Pancreas (tissue), 10 donors: ENCODE measurements at regions not wholly inside any gene's neighbourhood (a gene's known extent, or its start where the extent isn't known, plus 50 kb on each side); places are given as distances from the start of the nearest gene placed in this dataset.

Source experiments
- ATAC-seq, 4 donors: fragments of 200-7000 bp; cut with Tn5 transposase; one replicate each; pipeline versions ENCODE4 v1.8.0 to v1.9.1; 2020; ENCODE audit warnings: mild to moderate bottlenecking in 4 of 4, moderate library complexity in 4 of 4
- DNase-seq, 6 donors: peaks; one replicate each; pipeline ENCODE4 v3.0.0-alpha.2; 2020
- FAIRE-seq: peaks from 2 replicates; lab custom pipeline; 2012; peaks lifted over from hg19 to GRCh38; lab: Jason Lieb, UNC
- H3K27ac ChIP-seq, 4 donors: fragments of 200-600 bp; sonication (generic); 1 replicate in 3 of 4; 2 replicates in 1 of 4; pipeline versions ENCODE4 v1.5.0 to v1.8.0; 2020
- H3K27me3 ChIP-seq, 4 donors: fragments of 200-600 bp; one replicate each; pipeline ENCODE4 v1.8.0; 2021
- H3K36me3 ChIP-seq, 3 donors: fragments of 200-600 bp; sonication (generic) in 1 of 3; one replicate each; pipeline versions ENCODE4 v1.5.0 to v1.8.0; 2020 to 2021
- H3K4me1 ChIP-seq, 3 donors: fragments of 200-600 bp; one replicate each; pipeline ENCODE4 v1.8.0; 2021
- H3K4me3 ChIP-seq, 4 donors: fragments of 200-600 bp; sonication (generic) in 2 of 4; one replicate each; pipeline versions ENCODE4 v1.5.0 to v1.8.0; 2020 to 2021
- H3K9me3 ChIP-seq, 4 donors: fragments of 200-600 bp; one replicate each; pipeline ENCODE4 v1.8.0; 2021
- CTCF ChIP-seq, 4 donors: fragments of 200-600 bp; sonication (generic) in 3 of 4; IDR thresholded peaks; one replicate each; pipeline versions ENCODE4 v1.5.0 to v1.8.0; 2021; ENCODE audit warnings: antibody characterized with exemption in 4 of 4
- WGBS, 2 donors: extraction: QIAGEN DNeasy Blood & Tissue Kit; methylation state at CpG; one replicate each; pipeline ENCODE4 v1.1.7; 2013; 5-methylcytosine and 5-hydroxymethylcytosine counted together
- intact Hi-C, 3 donors: fragments of 100-400 bp; cut with DNase I; formaldehyde crosslinking; loops; one replicate each; pipeline versions ENCODE4 v1.11.1 to v1.14.2; 2022
- donor health status: healthy with polysubstance abuse.
- donor health status: DM: no; HTN: no; CAD: no; lungs with moderate emphysema.
- donor health status: DM: no; HTN: no; CAD: no.
- donor health status: control.
- donor health status: control.
- donor health status: Bipolar disorder and iron deficiency.
- donor health status: DM: yes; HTN: yes; CAD: no.
- donor health status: DM: no; HTN: no; CAD: no.
- donor health status: DM: no; HTN: no; CAD: no.
- donor health status: DM: yes; HTN: yes; CAD: no.

GRCh38 chr4:30939069-30939468, 218.9 kb downstream of the PCDH7 start:
- H3K4me3 ChIP-seq, result no peak overlapping the region
- peak; percentile 32 for FAIRE-seq

GRCh38 chr4:30939684-30940083, 219.5 kb downstream of the PCDH7 start:
- intact Hi-C loops, result no loop called here
- FAIRE-seq, result no peak

More at GRCh38 chr4:30939069-30939468, 218.9 kb downstream of the PCDH7 start:
- intact Hi-C loops, result no loop called here
- no peaks in the 10 kb centered on the region for H3K36me3 ChIP-seq
- DNase-seq (no peak), ATAC-seq (no peak)
- TF ChIP-seq CTCF (IDR thresholded peaks at IDR 0.05), result no peak
- H3K9me3 ChIP-seq, result no peaks in the 10 kb centered on the region
- H3K27me3 ChIP-seq, result no peaks in the 10 kb centered on the region
- H3K4me1 ChIP-seq, result no peaks in the 10 kb centered on the region
- no peak overlapping the region for H3K27ac ChIP-seq

GRCh38 chr4:30941641-30942040, 221.5 kb downstream of the PCDH7 start:
- ATAC-seq (no peak), DNase-seq (no peak), FAIRE-seq (no peak)
- no peaks in the 10 kb centered on the region for H3K27me3 ChIP-seq
- TF ChIP-seq CTCF (IDR thresholded peaks at IDR 0.05), result no peak
- no peak overlapping the region for H3K27ac ChIP-seq
- no peaks in the 10 kb centered on the region for H3K4me1 ChIP-seq
- H3K9me3 ChIP-seq, result no peaks in the 10 kb centered on the region
- no peaks in the 10 kb centered on the region for H3K36me3 ChIP-seq
- no peak overlapping the region for H3K4me3 ChIP-seq
- intact Hi-C loops, result no loop called here

More at GRCh38 chr4:30939684-30940083, 219.5 kb downstream of the PCDH7 start:
- no peak for DNase-seq
- H3K4me1 ChIP-seq, result no peaks in the 10 kb centered on the region
- no peaks in the 10 kb centered on the region for H3K9me3 ChIP-seq
- no peak overlapping the region for H3K4me3 ChIP-seq
- H3K27me3 ChIP-seq, result no peaks in the 10 kb centered on the region
- no peak overlapping the region for H3K27ac ChIP-seq
- WGBS, 2 donors, result 49 to 65% methylated on average over 4 of the region's 4 CpGs
- H3K36me3 ChIP-seq, result no peaks in the 10 kb centered on the region
- TF ChIP-seq CTCF (IDR thresholded peaks at IDR 0.05), result no peak
- ATAC-seq, result no peak

GRCh38 chr4:30943356-30943755, 223.2 kb downstream of the PCDH7 start:
- Histone ChIP-seq H3K27ac (no peak overlapping the region), H3K4me3 (no peak overlapping the region), H3K27me3 (no peaks in the 10 kb centered on the region), H3K9me3 (no peaks in the 10 kb centered on the region), H3K36me3 (no peaks in the 10 kb centered on the region), H3K4me1 (no peaks in the 10 kb centered on the region)
- WGBS, 2 donors, result 53 to 56% methylated on average over 2 of the region's 2 CpGs
- no peak for TF ChIP-seq CTCF (IDR thresholded peaks at IDR 0.05)
- DNase-seq (no peak), ATAC-seq (no peak), FAIRE-seq (no peak)
- intact Hi-C loops, result no loop called here

- Histone ChIP-seq H3K36me3 (no peaks in the 10 kb centered on the region), H3K4me3 (no peak overlapping the region), H3K27ac (peak overlapping the region in 2 of 4 donors; percentile 13 to 39), H3K4me1 (no peaks in the 10 kb centered on the region), H3K27me3 (peaks cover 0 to 6% (median 0%) of the 10 kb centered on the region in 4 donors), H3K9me3 (no peaks in the 10 kb centered on the region)
- TF ChIP-seq CTCF (IDR thresholded peaks at IDR 0.05), result no peak
- intact Hi-C loops, result no loop called here
- ATAC-seq (peak in 3 of 4 donors; percentile 66 to 75 (median 74)), FAIRE-seq (no peak), DNase-seq (peak in 2 of 6 donors; percentile 4 to 21)
- WGBS, 2 donors, result 13% methylated on average over 4 of the region's 4 CpGs
Measured at GRCh38 chr4:30945586-30945985, 225.4 kb downstream of the PCDH7 start.
